GM12873 (cell line): ENCODE measurements at regions not wholly inside any gene's neighbourhood (a gene's known extent, or its start where the extent isn't known, plus 50 kb on each side); places are given as distances from the start of the nearest gene placed in this dataset.

ENCODE experiments used
- TF ChIP-seq, protein P1 (sequence below): IDR thresholded peaks from 2 replicates; pipeline ENCODE4 v1.5.1; 2012; ENCODE audit warnings: low read depth, mild to moderate bottlenecking, moderate library complexity, low read length, control low read depth; ENCODE audit not compliant: insufficient read depth; ENCODE audit errors: missing control alignments

DNA sequence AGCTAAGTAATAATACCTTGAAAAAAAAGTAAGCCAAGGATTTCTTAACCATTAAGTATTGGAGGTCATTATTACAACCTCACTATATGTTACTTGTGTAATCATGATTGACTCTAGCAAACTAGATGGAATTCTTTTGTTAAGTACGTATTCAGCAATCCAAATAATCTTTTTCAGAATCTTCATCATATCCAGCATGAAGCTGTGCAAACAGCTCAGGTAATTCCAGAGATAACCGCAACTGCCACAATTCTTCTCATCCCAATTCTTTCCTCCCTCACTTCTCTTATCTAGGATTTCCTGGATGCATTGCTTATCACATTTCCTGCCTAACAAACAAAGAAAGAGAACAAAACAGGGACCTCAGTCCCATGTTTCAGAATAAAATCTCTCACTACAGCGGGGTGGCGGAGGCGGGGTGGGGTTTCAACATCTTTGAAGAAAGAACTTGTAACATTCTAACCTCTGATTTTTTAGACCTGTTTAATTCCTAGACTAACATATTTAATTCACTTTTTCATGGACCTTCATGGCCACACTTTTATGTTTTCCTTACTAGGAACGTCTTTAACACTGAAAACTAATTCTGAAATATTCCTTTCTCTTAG, 156.5 kb downstream of the POM121L12 start:
- TF ChIP-seq, protein P1, sequence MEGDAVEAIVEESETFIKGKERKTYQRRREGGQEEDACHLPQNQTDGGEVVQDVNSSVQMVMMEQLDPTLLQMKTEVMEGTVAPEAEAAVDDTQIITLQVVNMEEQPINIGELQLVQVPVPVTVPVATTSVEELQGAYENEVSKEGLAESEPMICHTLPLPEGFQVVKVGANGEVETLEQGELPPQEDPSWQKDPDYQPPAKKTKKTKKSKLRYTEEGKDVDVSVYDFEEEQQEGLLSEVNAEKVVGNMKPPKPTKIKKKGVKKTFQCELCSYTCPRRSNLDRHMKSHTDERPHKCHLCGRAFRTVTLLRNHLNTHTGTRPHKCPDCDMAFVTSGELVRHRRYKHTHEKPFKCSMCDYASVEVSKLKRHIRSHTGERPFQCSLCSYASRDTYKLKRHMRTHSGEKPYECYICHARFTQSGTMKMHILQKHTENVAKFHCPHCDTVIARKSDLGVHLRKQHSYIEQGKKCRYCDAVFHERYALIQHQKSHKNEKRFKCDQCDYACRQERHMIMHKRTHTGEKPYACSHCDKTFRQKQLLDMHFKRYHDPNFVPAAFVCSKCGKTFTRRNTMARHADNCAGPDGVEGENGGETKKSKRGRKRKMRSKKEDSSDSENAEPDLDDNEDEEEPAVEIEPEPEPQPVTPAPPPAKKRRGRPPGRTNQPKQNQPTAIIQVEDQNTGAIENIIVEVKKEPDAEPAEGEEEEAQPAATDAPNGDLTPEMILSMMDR, result no peak

DNA sequence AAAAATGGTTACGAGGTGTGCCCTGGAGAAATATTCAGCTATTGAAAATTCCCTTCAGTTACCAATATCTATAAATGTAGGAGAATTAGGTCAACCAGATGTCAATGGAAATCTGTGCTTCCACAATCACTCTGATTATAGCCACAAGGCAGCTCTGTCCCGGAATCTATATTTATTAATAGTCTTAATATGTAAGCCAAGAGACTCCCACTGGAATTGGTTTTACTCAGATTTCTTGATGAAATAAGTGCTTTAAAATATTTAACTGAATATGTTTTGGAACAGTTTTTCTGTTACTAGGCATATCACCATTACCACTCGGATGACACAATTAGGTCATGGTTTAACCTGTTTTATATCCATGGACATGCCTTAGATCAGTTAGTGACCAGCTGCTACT, 169.6 kb downstream of the POM121L12 start:
- TF ChIP-seq, protein P1, result no peak

DNA sequence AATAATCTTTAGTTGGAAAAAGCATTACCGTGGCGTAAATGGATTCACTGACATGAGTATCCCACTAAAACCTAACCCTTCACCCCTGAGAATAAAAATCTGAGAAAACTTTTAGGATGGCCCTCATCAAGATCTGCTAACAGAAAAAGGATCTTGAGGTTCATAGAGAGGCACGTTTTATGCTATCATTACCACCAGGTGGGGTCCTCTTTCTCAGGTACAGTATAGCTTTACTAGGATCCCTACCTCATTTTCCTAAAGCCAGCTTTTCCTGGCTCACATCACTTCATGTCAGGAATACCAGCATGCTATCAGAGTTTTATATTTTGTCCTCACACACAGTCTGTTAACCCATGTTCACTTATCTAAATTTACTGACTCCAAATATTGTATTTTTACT, 173.7 kb downstream of the POM121L12 start:
- TF ChIP-seq, protein P1, result no peak

DNA sequence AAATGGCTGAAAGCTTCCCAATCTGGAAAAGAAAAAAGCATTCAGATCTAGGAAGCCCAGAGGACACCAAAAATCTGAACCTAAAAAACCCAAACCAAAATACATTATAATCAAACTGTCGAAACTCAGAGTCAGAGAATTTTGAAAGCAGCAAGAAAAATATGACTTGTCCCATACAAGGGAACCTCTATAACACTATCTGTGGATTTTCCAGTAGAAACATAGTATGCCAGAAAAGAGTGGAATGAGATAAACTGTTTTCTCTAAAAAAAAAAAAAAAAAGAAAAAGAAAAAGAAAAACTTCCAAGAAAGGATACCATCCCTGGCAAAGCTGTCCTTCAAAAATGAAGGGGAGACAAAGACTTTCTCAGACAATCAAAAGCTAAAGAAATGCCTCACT, 179.0 kb downstream of the POM121L12 start:
- TF ChIP-seq, protein P1, result no peak

DNA sequence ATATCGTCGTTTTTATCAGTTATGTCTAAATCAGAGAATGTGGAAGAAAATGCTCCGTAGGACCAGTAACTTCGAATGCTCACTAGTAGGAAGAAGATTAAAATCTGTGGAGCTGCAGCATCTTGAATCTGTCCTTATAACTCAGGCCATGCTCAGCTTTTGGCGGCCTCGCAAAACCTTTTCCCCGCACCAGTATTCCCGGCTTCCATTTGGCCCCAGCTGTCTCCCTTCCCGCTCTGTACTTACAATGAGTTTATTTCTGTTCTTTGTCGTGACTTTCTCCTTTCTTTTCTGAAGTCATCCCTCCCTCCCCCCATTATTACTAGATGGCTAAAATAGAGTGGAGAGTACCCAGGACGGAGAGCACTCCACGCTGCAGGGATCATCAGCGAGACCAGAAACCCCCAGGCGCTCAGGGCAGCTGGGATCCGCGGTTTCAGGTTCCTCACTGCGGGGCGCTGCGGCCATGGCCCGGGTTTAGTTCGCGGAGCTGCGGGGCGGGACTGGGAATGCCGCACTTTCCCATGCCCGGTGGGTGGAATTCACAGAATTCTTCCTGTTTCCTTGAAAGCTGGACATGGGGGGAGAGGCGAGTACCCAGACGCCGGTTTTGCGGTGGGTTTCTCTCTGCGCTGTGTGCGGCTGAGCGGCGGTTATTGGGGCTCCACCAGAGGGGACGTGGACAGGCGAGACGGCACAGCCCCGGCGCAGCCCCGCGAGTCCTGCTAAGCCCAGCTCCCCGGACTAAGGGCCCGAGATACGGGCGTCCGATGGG, 183.5 kb downstream of the POM121L12 start:
- TF ChIP-seq, protein P1, result no peak

DNA sequence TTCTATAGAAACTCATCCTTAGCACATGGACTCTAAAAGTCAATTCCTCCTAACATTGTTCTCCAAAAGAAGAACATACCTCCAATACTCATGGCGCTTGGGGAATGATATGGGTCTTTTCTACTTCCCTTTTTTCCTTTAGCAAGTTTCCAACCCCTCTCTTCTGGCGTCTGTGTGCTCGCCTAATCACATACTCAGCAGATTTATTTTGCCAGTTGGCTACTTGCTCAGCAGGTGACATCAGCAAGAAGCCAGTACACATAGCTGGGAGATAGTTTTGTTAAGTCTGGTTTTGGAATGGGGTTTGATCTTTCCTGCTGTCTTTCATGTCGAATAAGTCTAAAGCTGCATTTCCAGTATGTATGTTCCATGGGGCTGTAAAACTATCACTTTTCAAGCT, 193.8 kb downstream of the POM121L12 start:
- TF ChIP-seq, protein P1, result no peak

DNA sequence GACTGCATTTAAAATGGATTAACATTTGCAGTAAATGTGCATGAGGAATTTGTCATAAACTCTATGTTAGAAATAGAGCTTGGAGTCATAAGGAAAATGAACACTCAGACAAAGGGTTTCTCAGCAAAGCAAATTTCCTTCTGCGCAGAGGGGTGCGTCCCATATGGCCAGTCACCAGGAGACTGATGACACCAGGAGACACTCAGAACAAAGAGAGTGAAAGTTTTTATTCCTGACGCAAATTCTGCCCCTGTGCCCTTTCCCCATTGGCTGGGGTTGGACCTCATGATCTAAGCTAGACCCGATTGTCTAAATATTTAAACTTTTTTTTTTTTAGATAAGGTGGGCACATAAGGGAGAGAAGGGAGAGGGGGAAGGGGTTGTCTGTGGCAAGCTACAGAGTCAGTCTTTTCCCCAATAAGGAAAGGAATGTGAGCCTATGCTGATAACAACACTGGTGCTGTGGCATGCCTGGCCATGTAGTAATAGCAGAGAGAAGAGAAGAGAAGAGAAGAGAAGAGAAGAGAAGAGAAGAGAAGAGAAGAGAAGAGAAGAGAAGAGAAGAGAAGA, 202.0 kb downstream of the POM121L12 start:
- TF ChIP-seq, protein P1, result no peak
